ENCODE measurements at regions not wholly inside any gene's neighbourhood (a gene's known extent, or its start where the extent isn't known, plus 50 kb on each side); places are given as distances from the start of the nearest gene placed in this dataset.

GRCh38 chr5:88583471-88583870, 299.5 kb downstream of the MEF2C start:
- no peak for TF ChIP-seq CTCF (conservative IDR thresholded peaks at IDR 0.05)
- no peak for TF ChIP-seq ZFX (IDR thresholded peaks at IDR 0.05)
